GM18507 (cell line): ENCODE measurements at regions not wholly inside any gene's neighbourhood (a gene's known extent, or its start where the extent isn't known, plus 50 kb on each side); places are given as distances from the start of the nearest gene placed in this dataset.

Experiments
- DNase-seq: peaks from one replicate; pipeline ENCODE4 v3.0.0; 2011; ENCODE audit warnings: low read depth; ENCODE audit not compliant: insufficient read length; ENCODE audit errors: extremely low spot score
- FAIRE-seq: peaks from 2 replicates; lab custom pipeline; 2011; peaks lifted over from hg19 to GRCh38; lab: Jason Lieb, UNC

DNA sequence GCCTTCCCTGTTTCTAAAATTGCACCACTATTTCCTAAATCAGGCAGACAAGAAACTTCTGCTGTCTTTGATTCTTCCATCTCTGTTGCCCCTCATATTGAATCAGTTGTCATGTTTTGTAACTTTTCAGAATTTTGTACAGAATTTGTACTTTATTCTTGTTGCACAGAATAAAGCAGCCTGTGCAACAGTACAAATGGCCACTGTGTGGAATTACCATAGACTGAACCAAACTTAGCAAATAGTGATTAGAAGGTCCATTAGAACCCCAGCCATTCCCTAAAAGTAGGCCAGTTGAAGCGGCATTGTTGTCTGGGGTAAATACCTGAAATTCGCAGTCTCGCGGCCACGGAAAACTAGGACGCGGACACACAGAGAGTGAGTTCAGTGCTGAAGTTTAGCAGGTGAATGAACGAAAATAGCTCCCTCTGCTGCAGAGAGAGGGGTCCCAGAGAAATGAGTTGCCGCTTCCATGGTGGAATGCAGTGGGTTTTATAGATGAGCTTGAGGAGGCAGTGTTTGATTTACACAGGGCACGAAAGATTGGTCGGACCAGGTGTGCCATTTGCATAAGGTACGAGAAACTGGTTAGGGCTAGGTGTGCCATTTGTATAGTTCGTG lies 71.8 kb downstream of the C4orf33 start:
- FAIRE-seq = no peak
- DNase-seq = no peak

- FAIRE-seq (no peak), DNase-seq (no peak)
These were observed 76.2 kb downstream of the C4orf33 start for GRCh38 chr4:129172181-129172580.

DNA sequence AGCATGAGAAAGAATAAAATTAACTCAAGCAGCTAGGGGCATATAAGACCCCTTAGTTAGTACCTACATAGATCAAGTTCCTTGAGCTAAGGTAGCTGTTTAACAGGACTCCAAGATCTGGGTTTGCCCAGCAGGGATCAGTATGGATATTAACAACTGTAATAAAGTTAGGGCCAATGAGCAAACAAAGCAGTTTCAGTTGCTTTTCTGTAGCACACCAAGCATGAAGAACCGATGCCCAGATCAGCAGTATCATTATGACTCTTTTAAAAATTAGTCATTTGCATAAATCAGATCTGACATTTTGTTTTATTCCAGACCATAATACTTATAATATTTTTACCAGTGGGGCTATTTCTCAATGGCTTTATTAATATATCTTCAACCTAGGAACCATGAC lies 80.9 kb downstream of the C4orf33 start:
- no peak for FAIRE-seq
- DNase-seq = no peak

DNA sequence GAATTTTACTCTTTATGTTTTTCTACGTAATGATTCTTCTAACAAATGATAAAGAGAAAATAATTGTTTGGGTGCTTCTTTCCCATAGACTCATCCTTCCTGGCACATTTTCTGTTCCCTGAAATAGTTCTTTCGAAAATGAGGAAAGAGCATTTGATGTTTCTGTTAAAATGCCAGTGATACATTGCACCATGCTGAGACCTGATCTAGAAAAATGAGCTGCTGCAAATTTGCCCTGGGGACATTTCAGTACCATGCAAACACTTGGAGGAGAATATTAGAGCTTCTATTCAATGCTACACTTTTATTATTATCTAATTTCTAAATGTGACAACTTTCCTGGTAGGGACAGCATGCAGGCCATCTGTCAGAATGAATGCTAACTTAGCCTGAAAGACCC lies 83.3 kb downstream of the C4orf33 start:
- DNase-seq = no peak
- FAIRE-seq = no peak

DNA sequence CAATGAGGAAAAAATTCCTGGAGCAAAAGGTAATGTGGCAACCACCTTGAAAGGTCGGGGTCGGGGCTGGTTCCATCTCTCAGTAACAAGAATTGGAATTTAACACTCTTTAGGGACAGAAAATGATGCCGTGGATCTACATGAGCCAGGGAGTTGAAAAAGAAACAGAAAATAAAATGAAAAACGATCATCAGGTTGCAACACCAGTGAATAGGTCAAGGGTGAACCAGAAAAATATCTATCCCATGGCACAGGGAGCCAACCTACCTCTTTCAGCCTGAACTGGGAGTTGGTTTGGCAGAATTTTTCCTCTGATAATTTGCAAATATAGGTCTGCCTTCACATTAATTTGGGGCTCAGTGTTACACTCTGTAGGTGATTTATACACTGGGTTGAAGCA lies 93.7 kb downstream of the C4orf33 start:
- FAIRE-seq = no peak
- no peak for DNase-seq

- no peak for DNase-seq
- no peak for FAIRE-seq
These were observed 97.6 kb downstream of the C4orf33 start for GRCh38 chr4:129193357-129194100.

DNA sequence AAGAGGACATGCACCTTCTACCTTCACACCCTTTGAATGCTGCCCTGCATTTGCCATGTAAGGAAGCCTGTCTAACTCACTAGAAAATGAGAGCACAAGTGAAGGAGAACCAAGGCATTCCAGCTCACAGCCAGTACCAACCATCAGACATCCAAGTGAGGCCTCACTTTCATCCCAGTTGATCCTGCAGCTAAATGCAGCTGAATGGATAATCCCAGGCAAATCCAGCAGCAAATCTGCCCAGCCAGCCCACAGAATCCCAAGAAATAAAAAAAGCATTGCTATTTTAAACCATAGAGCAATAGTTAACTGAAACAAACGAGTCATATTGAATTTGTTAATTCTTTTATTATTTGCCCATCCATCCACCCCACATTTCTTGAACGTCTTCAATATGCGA lies 112.5 kb downstream of the C4orf33 start:
- no peak for FAIRE-seq
- DNase-seq = no peak

- DNase-seq = no peak
- no peak for FAIRE-seq
These were observed 117.7 kb downstream of the C4orf33 start for GRCh38 chr4:129213692-129214091.

DNA sequence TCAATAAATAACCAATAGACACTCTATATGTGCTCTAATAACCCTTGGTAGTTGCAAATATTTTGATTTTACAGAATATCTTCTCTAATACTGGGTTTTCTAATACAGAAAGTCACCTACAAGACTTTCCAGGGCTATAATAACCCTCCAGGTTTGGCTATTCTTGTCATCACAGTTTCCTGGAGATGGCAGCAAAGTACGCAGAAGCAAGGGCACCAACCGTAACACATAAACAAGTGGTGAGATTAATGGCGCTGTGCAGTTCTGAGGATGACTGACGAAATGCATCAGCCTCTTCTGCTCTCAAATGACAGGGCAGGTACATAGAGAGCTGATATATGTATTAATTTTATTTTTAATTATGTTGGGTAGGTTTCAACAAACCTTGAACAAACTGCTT lies 122.4 kb downstream of the C4orf33 start:
- no peak for FAIRE-seq
- no peak for DNase-seq

GRCh38 chr4:129218897-129219296 lies 122.9 kb downstream of the C4orf33 start:
- DNase-seq (no peak), FAIRE-seq (no peak)

DNA sequence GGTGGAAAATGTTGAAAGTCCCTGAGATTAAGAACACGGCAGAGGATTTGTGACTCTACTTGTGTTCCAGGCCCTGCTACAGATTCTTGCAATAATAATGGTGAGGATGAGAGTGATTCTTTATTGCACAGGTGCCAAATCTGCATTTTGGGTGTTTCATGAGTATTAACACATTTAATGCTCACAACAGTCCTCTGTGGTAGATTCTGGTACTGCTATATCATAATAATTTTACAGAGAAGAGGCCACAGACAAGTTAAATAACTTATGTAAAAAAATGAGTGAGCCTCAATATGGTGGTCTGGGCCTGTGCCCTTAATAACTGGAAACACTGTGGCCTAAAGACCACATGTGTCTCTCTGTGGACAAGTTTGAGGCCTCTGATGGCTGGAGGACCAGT lies 124.3 kb downstream of the C4orf33 start:
- no peak for DNase-seq
- FAIRE-seq = no peak

GRCh38 chr4:129223945-129224344 lies 128.0 kb downstream of the C4orf33 start:
- FAIRE-seq (no peak), DNase-seq (no peak)

GRCh38 chr4:129230846-129231245 lies 134.9 kb downstream of the C4orf33 start:
- DNase-seq (no peak), FAIRE-seq (no peak)

DNA sequence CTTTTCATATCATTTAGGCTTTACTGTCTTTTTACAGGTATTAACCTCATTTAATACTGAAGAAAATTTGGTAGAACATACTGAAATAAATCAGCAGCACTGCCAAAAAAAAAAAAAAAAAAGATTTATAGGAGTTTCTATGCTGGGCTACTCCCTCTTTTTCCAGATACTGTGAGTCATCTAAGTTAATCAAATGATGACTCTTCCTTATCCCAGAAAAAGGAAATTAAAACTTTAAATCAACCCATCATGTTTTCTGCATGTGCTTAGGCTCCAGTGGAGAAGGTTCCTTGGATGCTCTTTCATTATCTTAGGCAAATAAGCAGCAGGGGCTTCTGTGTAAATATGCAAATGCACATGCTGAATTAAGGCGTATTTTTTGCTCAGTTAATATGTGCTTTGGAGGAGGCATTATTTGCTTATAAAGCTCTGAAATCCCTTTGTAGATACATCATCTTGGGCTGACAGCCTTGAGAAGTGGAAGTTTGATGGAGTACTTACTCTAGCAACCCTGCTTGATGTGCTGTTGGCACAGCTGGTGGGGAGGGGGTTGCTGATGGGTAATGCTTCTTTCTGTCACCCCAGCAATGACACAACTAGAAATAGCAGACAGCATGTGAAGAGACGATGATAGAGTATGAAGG lies 136.1 kb downstream of the C4orf33 start:
- FAIRE-seq (no peak), DNase-seq (no peak)

- FAIRE-seq (no peak), DNase-seq (no peak)
These were observed 136.8 kb downstream of the C4orf33 start for GRCh38 chr4:129232589-129233337.

GRCh38 chr4:129233691-129234090 lies 137.7 kb downstream of the C4orf33 start:
- FAIRE-seq (no peak), DNase-seq (no peak)

DNA sequence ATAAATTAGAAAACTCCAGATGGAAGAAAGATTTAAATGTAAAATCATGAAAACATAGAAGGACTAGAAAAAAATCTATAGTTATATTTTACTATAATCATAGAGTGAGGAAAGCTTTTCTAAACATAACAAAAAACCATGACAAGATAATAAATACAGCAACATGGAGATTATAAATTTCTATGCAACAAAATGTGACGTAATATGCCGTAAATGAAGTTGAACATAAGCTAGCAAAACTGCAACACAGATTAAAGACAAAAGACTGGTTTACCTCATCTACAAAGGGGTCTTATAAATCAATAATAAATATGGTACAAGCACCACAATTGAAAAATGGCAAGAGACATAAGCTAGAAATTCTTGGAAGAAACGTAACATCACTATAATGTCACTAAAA lies 140.4 kb downstream of the C4orf33 start:
- DNase-seq (no peak), FAIRE-seq (no peak)

DNA sequence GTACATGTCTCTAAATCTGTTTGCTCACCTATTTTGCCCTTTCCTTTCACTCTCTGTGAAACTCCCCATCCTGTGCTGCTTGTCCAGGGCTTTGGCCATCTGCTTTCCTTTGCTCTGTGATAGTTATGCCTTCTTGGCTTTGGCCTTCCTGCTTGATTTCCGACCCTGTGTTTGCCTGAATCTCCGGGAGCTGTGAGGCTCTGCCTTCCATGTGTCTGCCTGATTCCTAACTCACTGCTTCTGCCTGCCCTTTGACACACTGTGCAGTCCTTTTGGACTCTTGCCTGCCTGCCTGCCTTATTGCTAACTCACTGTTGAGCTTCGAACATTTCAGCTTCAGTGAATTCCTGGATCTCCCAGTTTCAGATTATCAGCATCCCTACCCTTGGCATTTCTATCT lies 143.1 kb downstream of the C4orf33 start:
- no peak for DNase-seq
- FAIRE-seq = no peak

GRCh38 chr4:129240816-129241215 lies 144.9 kb downstream of the C4orf33 start:
- no peak for DNase-seq
- no peak for FAIRE-seq

DNA sequence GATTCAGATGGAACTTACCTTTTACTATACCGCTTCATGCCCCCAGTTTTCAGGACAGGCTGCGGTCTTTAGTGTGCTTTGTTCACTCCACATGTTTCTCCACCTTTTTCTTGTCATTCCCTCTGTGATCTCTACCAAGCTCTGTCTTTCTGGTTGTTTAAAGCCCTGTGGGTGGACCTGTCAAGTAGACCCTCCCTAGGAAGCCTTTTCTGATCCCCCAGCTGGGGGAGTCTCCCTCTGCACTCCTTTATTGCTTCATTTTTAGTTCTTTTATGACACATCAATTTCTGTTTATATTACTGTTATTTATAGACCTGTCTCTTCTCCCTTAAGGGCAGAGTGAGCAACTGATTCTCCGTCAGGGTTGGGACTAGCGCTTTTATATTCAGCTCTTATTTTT lies 150.2 kb downstream of the C4orf33 start:
- FAIRE-seq = no peak
- DNase-seq = no peak
